ENCODE measurements at regions not wholly inside any gene's neighbourhood (a gene's known extent, or its start where the extent isn't known, plus 50 kb on each side); places are given as distances from the start of the nearest gene placed in this dataset.

- no peak for TF ChIP-seq POLR2A (IDR thresholded peaks at IDR 0.05; ENCODE audit: low read depth, low read length)
- no peak for TF ChIP-seq TAF1 (IDR thresholded peaks at IDR 0.05; ENCODE audit: borderline replicate concordance, low read depth, low read length)
- TF ChIP-seq POLR2AphosphoS5 (IDR thresholded peaks at IDR 0.05; ENCODE audit: low read depth, low read length) = no peak
- DNase-seq (ENCODE audit: insufficient read length) (no peak), FAIRE-seq (no peak)
Measured at GRCh38 chr16:86391486-86391885, 118.8 kb upstream of the FOXF1 start.

GRCh38 chr16:86391984-86392383 lies 118.3 kb upstream of the FOXF1 start:
- no peak for FAIRE-seq
- TF ChIP-seq POLR2A (IDR thresholded peaks at IDR 0.05; ENCODE audit: low read depth, low read length) (no peak), TAF1 (IDR thresholded peaks at IDR 0.05; ENCODE audit: borderline replicate concordance, low read depth, low read length) (no peak), POLR2AphosphoS5 (IDR thresholded peaks at IDR 0.05; ENCODE audit: low read depth, low read length) (no peak)

GRCh38 chr16:86392436-86393152 lies 117.7 kb upstream of the FOXF1 start:
- no peak for FAIRE-seq
- no peak for TF ChIP-seq TAF1 (IDR thresholded peaks at IDR 0.05; ENCODE audit: borderline replicate concordance, low read depth, low read length)
- TF ChIP-seq POLR2A (IDR thresholded peaks at IDR 0.05; ENCODE audit: low read depth, low read length) = no peak
- TF ChIP-seq POLR2AphosphoS5 (IDR thresholded peaks at IDR 0.05; ENCODE audit: low read depth, low read length) = no peak
- no peak for DNase-seq (ENCODE audit: insufficient read length)

More at GRCh38 chr16:86391984-86392383, 118.3 kb upstream of the FOXF1 start:
- no peak for DNase-seq (ENCODE audit: insufficient read length)

GRCh38 chr16:86393907-86394626 lies 116.3 kb upstream of the FOXF1 start:
- FAIRE-seq (no peak), DNase-seq (ENCODE audit: insufficient read length) (no peak)
- TF ChIP-seq TAF1 (IDR thresholded peaks at IDR 0.05; ENCODE audit: borderline replicate concordance, low read depth, low read length) (no peak), POLR2AphosphoS5 (IDR thresholded peaks at IDR 0.05; ENCODE audit: low read depth, low read length) (no peak), POLR2A (IDR thresholded peaks at IDR 0.05; ENCODE audit: low read depth, low read length) (no peak)

- TF ChIP-seq POLR2A (IDR thresholded peaks at IDR 0.05; ENCODE audit: low read depth, low read length) = no peak
- no peak for TF ChIP-seq POLR2AphosphoS5 (IDR thresholded peaks at IDR 0.05; ENCODE audit: low read depth, low read length)
- TF ChIP-seq TAF1 (IDR thresholded peaks at IDR 0.05; ENCODE audit: borderline replicate concordance, low read depth, low read length) = no peak
Measured at GRCh38 chr16:86395477-86395876, 114.8 kb upstream of the FOXF1 start.

GRCh38 chr16:86396422-86396821 lies 113.9 kb upstream of the FOXF1 start:
- FAIRE-seq (no peak), DNase-seq (ENCODE audit: insufficient read length) (no peak)
- TF ChIP-seq TAF1 (IDR thresholded peaks at IDR 0.05; ENCODE audit: borderline replicate concordance, low read depth, low read length) (no peak), POLR2AphosphoS5 (IDR thresholded peaks at IDR 0.05; ENCODE audit: low read depth, low read length) (no peak), POLR2A (IDR thresholded peaks at IDR 0.05; ENCODE audit: low read depth, low read length) (no peak)

More at GRCh38 chr16:86395477-86395876, 114.8 kb upstream of the FOXF1 start:
- DNase-seq (ENCODE audit: insufficient read length) = no peak
- no peak for FAIRE-seq

GRCh38 chr16:86396901-86397311 lies 113.4 kb upstream of the FOXF1 start:
- TF ChIP-seq TAF1 (IDR thresholded peaks at IDR 0.05; ENCODE audit: borderline replicate concordance, low read depth, low read length) (no peak), POLR2A (IDR thresholded peaks at IDR 0.05; ENCODE audit: low read depth, low read length) (no peak), POLR2AphosphoS5 (IDR thresholded peaks at IDR 0.05; ENCODE audit: low read depth, low read length) (no peak)
- FAIRE-seq = no peak
- no peak for DNase-seq (ENCODE audit: insufficient read length)

GRCh38 chr16:86398201-86398600 lies 112.1 kb upstream of the FOXF1 start:
- DNase-seq (ENCODE audit: insufficient read length) (no peak), FAIRE-seq (no peak)
- no peak for TF ChIP-seq TAF1 (IDR thresholded peaks at IDR 0.05; ENCODE audit: borderline replicate concordance, low read depth, low read length)
- TF ChIP-seq POLR2AphosphoS5 (IDR thresholded peaks at IDR 0.05; ENCODE audit: low read depth, low read length) = no peak
- TF ChIP-seq POLR2A (IDR thresholded peaks at IDR 0.05; ENCODE audit: low read depth, low read length) = no peak

- TF ChIP-seq POLR2A (IDR thresholded peaks at IDR 0.05; ENCODE audit: low read depth, low read length) (no peak), TAF1 (IDR thresholded peaks at IDR 0.05; ENCODE audit: borderline replicate concordance, low read depth, low read length) (no peak), POLR2AphosphoS5 (IDR thresholded peaks at IDR 0.05; ENCODE audit: low read depth, low read length) (no peak)
- DNase-seq (ENCODE audit: insufficient read length) (no peak), FAIRE-seq (no peak)
Measured at GRCh38 chr16:86398622-86399021, 111.7 kb upstream of the FOXF1 start.

- DNase-seq (ENCODE audit: insufficient read length) (no peak), FAIRE-seq (no peak)
- no peak for TF ChIP-seq POLR2AphosphoS5 (IDR thresholded peaks at IDR 0.05; ENCODE audit: low read depth, low read length)
- no peak for TF ChIP-seq POLR2A (IDR thresholded peaks at IDR 0.05; ENCODE audit: low read depth, low read length)
- TF ChIP-seq TAF1 (IDR thresholded peaks at IDR 0.05; ENCODE audit: borderline replicate concordance, low read depth, low read length) = no peak
Measured at GRCh38 chr16:86401126-86401525, 109.2 kb upstream of the FOXF1 start.

- DNase-seq (ENCODE audit: insufficient read length) = no peak
- no peak for TF ChIP-seq POLR2AphosphoS5 (IDR thresholded peaks at IDR 0.05; ENCODE audit: low read depth, low read length)
- no peak for TF ChIP-seq POLR2A (IDR thresholded peaks at IDR 0.05; ENCODE audit: low read depth, low read length)
- TF ChIP-seq TAF1 (IDR thresholded peaks at IDR 0.05; ENCODE audit: borderline replicate concordance, low read depth, low read length) = no peak
- FAIRE-seq = no peak
Measured at GRCh38 chr16:86403085-86403484, 107.2 kb upstream of the FOXF1 start.
